ENCODE measurements at regions not wholly inside any gene's neighbourhood (a gene's known extent, or its start where the extent isn't known, plus 50 kb on each side); places are given as distances from the start of the nearest gene placed in this dataset.

DNA sequence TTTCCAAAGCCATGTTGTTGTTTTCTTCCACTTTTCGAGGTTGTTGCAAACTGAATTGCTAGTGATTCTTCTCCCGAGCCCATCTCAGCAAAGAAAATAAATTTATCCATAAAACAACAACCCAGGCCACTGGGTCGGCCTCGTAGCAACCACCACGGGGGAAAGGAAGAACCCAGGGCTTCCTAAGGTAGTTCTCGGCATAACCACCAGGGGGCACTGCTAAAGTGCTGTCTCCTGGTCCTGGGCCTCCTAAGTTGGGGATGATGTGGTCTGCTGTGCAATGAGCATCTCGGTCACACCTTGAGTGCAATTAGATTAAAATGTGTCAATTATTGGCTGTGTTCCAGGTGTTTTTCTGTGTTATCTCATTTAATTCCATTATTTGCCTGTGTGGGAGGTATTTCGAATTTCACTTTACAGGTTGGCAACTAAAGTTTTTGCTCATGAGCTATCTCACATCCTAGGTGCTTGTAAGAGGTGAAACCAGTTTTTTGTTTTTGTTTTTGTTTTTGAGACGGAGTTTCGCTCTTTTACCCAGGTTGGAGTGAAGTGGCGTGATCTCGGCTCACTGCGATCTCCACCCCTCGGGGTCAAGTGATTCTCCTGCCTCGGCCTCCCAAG lies 102.8 kb upstream of the DAP start:
- no peak overlapping the region for H3K4ac ChIP-seq (ENCODE audit: low read depth, low read length)
- TF ChIP-seq, protein P1, sequence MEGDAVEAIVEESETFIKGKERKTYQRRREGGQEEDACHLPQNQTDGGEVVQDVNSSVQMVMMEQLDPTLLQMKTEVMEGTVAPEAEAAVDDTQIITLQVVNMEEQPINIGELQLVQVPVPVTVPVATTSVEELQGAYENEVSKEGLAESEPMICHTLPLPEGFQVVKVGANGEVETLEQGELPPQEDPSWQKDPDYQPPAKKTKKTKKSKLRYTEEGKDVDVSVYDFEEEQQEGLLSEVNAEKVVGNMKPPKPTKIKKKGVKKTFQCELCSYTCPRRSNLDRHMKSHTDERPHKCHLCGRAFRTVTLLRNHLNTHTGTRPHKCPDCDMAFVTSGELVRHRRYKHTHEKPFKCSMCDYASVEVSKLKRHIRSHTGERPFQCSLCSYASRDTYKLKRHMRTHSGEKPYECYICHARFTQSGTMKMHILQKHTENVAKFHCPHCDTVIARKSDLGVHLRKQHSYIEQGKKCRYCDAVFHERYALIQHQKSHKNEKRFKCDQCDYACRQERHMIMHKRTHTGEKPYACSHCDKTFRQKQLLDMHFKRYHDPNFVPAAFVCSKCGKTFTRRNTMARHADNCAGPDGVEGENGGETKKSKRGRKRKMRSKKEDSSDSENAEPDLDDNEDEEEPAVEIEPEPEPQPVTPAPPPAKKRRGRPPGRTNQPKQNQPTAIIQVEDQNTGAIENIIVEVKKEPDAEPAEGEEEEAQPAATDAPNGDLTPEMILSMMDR (conservative IDR thresholded peaks at IDR 0.05): peak; percentile 94
- H3K4me1 ChIP-seq (ENCODE audit: insufficient read depth, low read length): no peaks in the 10 kb centered on the region
- no CpG with 5 or more reads among the region's 15 CpGs for WGBS (ENCODE audit: extremely low coverage, insufficient read length, low lambda C conversion rate)
- Mint-ChIP-seq H3K4me3 (no peak overlapping the region), H3K27ac (no peak overlapping the region), H3K36me3 (ENCODE audit: insufficient read depth in 1 of 3, low read depth in 3 of 3) (no peaks in the 10 kb centered on the region), H3K4me1 (peaks cover 0 to 6% of the 10 kb centered on the region in 2 experiments; a peak in 3 of 4 replicates), H3K9me3 (peaks cover 0 to 2% of the 10 kb centered on the region in 2 experiments; a peak in 2 of 5 replicates), H3K27me3 (ENCODE audit: low read depth) (peaks cover 12% of the 10 kb centered on the region)
- no peak overlapping the region for H3K27ac ChIP-seq (ENCODE audit: insufficient read length, low read depth, low read length)
- no peaks in the 10 kb centered on the region for H3K27me3 ChIP-seq (ENCODE audit: insufficient read depth, low read length)
- no peak overlapping the region for H2AK5ac ChIP-seq (ENCODE audit: insufficient read length, low read length)
- no peaks in the 10 kb centered on the region for H3K79me2 ChIP-seq (ENCODE audit: insufficient read depth, low read length)
- H2AFZ ChIP-seq (ENCODE audit: low read length): no peak overlapping the region
- H3K23ac ChIP-seq (ENCODE audit: insufficient read length, low read depth, low read length): no peak overlapping the region
- H3K18ac ChIP-seq (ENCODE audit: insufficient read length, low read depth, low read length): no peak overlapping the region
- H2BK20ac ChIP-seq (ENCODE audit: low read depth, low read length, poor library complexity, severe bottlenecking): no peak overlapping the region
- H4K20me1 ChIP-seq (ENCODE audit: control insufficient read depth, insufficient read depth, insufficient read length): no peaks in the 10 kb centered on the region
- no peak overlapping the region for H3T11ph ChIP-seq (ENCODE audit: low read length)
- H4K8ac ChIP-seq (replicated peaks; ENCODE audit: insufficient read length, low read depth, low read length): no peak overlapping the region
- H4K5ac ChIP-seq (ENCODE audit: insufficient read length, low read depth, low read length): no peak overlapping the region
- H2BK12ac ChIP-seq (ENCODE audit: insufficient read length, low read depth, low read length): no peak overlapping the region
- H2BK5ac ChIP-seq (ENCODE audit: insufficient read length, low read length): no peak overlapping the region
- no peaks in the 10 kb centered on the region for H3K23me2 ChIP-seq (ENCODE audit: insufficient read length, low read depth, low read length, poor library complexity, severe bottlenecking)
- no peak overlapping the region for H2BK120ac ChIP-seq (ENCODE audit: low read depth, low read length, poor library complexity, severe bottlenecking)
- no peaks in the 10 kb centered on the region for H3K79me1 ChIP-seq (ENCODE audit: insufficient read depth, low read depth, low read length, poor library complexity, severe bottlenecking)
- H3K9ac ChIP-seq (ENCODE audit: extremely low read depth, insufficient read length, low read length): no peak overlapping the region
- no peak overlapping the region for H3K4me2 ChIP-seq (ENCODE audit: insufficient read depth, insufficient read length, low read length)
- H4K91ac ChIP-seq (ENCODE audit: insufficient read length, low read depth, low read length): no peak overlapping the region
- H3K9me3 ChIP-seq (ENCODE audit: control insufficient read depth, low read depth, low read length): no peaks in the 10 kb centered on the region
- no peak overlapping the region for H3K14ac ChIP-seq (ENCODE audit: insufficient read depth, low read length)
- H3K56ac ChIP-seq (ENCODE audit: insufficient read length, low read depth, low read length): no peak overlapping the region
- peak; percentile 73 for DNase-seq
- H2BK15ac ChIP-seq (ENCODE audit: low read depth, low read length): no peak overlapping the region
